ENCODE measurements at regions not wholly inside any gene's neighbourhood (a gene's known extent, or its start where the extent isn't known, plus 50 kb on each side); places are given as distances from the start of the nearest gene placed in this dataset.
"Not testable (repeated sequence)": the region's sequence is repeated elsewhere in the genome, so short reads cannot be mapped to it uniquely, and the experiment has no call there.

DNA sequence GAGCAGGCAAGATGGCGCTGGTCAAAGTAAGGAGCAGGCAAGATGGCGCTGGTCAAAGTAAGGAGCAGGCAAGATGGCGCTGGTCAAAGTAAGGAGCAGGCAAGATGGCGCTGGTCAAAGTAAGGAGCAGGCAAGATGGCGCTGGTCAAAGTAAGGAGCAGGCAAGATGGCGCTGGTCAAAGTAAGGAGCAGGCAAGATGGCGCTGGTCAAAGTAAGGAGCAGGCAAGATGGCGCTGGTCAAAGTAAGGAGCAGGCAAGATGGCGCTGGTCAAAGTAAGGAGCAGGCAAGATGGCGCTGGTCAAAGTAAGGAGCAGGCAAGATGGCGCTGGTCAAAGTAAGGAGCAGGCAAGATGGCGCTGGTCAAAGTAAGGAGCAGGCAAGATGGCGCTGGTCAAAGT is 382.7 kb downstream of the GLRX3 start:
- not testable (repeated sequence) for DNase-seq

DNA sequence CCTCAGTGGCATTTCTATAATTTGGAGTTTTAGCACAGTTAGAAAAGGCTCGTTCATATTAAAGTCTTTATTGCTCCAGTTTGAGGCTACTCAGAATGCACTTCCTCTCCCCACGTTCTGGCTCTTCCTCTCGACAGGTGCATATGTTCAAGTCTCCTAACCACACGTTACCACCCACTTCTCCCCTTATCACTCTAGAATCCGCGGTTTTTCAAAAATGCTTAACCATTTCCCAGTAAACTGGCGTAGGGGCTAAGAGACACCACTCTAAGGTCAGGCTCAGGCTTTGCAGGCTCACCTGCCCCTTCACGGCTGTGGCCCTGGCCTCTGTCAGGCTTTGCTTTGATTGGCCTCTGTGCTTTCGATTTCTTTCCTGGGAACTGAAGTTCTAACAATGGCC is 383.6 kb downstream of the GLRX3 start:
- no peak for DNase-seq

DNA sequence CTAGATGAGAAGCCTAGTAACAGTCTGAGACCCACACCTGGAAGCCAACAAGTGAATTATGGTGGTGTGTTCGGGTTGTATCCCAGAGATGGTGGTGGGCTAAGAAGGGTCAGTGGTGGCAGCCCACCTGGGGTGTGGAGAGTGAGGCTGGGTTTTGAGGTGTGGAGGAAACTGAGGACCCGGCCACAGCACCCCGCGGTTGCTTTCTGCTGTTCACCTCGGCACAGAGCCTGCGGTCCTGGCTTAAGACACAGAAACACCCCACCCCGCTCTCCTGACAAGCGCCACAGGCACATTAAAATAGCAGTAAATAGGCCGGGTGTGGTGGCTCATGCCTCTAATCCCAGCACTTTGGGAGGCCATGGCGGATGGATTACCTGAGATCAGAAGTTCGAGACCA is 395.1 kb downstream of the GLRX3 start:
- DNase-seq = no peak

DNA sequence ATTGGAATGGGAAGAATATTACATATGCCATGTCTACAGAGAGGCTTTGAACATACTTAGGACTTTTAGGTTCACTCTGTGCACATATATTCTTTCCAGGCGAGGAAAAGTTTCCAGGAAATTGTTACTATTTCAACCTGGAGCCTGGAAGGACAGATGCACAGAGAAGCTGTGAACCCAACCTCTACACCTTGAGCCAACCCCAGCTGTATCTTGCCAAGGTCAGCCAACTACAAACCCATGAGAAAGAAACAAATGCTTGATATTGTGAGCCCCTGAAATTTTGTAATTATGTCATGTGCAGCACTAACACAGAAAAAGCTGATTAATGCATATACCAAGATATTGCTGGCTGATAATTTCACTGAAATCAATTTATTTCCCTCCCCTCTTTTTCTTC is 404.9 kb downstream of the GLRX3 start:
- no peak for DNase-seq

DNA sequence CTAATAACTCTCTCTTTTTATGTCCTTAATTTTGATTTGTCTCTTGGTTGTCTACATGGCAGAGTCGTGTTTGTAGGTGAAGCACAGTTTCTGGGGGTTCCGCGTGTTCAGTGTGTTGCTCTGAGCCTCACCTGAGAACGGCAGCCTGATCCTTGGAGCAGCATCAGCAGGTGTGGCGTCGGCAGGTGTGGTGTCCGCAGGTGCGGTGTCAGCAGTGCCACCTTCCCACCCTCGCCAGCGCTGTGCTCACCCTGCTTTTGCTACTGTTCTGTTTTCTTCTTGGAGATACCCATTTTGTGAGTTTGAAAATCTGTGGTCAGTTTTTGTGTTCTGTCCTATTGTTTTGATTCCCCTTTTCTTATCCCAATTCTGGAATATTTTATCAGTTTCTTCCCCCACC is 406.6 kb downstream of the GLRX3 start:
- no peak for DNase-seq

DNA sequence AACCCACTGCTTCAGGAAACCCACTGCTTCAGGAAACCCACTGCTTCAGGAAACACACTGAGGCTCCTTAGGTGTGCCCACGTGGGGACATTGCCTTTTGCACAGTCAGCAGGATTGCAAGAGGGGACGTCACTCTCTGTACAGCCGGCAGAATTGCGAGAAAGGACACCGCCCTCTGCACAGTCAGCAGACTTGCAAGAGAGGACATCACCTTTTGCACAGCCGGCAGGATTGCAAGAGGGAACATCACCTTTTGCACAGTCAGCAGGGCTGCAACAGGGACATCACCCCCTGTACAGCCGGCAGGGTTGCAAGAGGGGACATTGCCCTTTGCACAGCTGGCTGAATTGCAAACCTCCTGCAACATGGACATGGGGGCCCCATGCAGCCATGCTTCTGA is 407.6 kb downstream of the GLRX3 start:
- DNase-seq = no peak

DNA sequence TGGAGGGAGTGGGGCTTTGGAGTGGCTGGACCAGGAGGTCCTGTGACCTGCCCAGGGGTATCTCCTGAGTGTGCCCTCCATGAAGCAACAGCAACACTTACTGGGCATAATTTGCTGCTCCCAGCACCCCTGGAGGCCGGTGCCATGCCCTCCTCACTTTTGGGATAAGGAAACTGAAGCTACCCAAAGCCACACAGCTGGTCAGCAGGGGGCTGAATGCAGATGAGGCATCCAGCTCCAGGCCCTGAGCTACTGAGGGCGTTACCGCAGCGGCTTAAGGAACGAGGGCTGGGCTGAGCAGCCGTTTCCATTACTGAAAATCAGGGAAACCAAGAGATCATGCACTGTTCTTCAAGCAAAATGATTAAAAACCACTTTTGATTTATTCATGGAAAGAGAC is 408.9 kb downstream of the GLRX3 start:
- DNase-seq = no peak

DNA sequence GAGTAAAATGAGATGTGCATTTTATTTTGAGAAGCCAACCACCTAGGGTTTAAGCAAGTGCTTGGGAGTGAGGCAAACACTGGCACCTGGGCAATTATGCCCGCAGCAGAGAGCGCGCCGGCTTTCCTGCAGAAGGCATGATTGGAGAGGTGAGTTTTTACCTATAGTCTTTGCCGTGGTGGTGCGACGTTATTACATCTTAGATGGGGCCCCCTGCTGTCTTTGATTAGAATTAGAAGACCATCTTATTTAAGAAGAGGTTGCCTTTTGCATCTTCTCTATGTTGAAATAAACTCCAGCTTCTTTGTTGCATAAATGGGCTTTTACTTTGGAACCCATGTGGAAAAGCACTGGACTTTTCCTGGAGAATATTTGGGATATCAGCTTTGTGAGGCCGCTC is 409.5 kb downstream of the GLRX3 start:
- no peak for DNase-seq

DNA sequence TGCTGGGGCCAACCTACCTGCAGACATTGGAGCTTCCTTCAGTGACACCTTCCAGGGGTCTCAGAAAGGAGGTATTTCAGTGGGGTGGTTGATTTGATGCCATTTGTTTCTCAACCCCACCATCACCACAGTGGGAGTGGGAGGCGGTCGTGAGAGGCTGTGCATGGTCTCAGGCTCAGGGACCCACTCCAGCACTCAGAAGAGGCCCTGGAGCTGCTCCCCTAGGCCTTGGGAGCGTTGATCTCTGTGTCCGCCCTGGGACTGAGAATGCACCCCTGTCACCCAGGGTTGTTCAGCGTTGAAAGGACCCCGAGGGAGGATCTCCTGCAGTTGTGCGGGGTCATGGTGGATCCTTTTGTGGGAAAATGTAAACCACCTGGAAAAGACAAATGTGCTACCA is 410.6 kb downstream of the GLRX3 start:
- DNase-seq = no peak

DNA sequence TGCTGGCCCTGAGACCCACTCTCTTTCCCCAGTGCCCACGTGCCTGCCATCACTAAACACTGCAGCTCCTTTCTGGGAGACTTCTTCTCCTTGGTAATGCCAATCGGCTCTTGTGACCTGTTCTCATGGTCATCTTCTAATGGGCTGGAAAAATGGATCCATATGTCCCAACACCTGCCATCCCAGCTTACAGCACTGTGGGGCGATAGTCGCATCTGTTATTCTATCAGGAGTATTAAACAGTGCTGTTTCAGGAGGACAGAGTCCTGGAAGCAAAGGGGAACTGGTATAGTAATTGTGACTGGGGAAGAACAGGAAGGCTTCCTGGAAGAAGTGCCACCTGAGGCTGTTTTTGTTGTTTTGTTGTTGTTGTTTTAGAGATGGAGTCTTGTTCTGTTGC is 411.2 kb downstream of the GLRX3 start:
- DNase-seq = no peak

DNA sequence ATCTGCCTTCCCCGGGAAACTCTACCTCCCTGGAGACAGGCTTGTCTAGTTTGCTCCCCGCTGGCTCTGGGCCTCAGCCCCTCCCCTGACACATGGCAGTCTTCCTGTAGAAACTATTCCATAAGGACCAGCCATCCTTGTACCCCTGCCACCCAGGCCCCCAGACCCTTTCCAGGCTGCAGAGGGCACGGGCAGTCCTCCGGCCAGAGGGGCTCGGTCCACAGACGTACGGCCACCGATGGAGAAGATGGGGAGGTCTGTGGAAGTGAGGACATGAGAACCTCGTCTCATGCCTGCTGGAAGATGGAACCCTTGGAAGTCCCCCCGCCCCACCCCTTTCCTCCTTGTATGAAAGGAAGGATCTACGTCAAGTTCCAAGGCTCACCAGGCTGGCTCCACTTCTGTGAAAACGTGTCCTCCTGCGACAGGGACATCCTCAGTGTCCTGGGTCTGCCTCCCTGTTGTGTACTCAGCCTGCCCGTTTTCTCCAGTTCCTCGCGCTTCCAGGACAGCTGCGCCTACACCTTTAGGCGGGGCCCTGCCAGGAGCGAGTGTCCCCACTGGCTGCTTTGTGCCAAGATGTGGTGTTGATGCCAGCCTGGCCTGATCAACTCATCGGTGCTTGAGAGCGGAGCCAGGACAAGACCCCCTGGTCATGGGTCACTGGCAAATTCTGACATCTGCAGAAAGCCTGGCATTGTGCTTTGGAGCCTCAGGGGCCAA is 414.9 kb downstream of the GLRX3 start:
- DNase-seq = no peak

DNA sequence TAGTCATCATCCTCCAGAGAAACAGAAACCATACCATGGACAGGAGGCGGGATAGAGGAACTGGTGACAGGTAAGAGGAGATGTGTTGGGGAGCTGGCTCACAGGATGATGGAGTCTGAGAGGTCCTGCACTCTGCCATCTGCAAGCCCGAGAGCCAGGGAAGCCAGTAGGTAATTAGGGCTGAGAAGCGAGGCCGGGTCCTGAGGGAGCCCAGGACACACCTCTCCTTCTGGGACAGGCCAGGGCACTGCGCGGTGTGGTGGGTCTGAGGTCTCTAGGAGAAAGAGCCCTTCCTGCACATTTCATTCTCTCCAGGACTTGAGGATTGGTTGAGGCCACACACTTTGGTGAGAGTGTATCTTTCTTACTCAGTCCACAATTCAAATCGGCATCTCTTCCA is 415.5 kb downstream of the GLRX3 start:
- no peak for DNase-seq

DNA sequence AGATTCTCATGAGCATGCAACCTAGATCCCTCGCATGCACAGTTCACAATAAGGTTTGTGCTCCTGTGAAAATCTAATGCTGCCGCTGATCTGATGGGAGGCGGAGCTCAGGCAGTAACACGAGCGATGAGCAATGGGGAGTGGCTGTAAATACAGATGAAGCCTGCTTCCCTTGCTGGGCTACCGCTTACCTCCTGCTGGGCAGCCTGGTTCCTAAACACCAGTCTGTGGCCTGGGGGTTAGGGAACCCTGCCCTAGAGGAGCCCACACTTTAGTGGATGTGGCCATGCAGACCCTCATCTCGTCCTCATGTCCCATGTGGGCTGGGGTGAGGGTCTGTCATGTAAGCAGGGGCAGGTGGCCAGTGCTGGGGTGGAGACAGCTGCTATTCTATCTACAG is 417.6 kb downstream of the GLRX3 start:
- DNase-seq = no peak

DNA sequence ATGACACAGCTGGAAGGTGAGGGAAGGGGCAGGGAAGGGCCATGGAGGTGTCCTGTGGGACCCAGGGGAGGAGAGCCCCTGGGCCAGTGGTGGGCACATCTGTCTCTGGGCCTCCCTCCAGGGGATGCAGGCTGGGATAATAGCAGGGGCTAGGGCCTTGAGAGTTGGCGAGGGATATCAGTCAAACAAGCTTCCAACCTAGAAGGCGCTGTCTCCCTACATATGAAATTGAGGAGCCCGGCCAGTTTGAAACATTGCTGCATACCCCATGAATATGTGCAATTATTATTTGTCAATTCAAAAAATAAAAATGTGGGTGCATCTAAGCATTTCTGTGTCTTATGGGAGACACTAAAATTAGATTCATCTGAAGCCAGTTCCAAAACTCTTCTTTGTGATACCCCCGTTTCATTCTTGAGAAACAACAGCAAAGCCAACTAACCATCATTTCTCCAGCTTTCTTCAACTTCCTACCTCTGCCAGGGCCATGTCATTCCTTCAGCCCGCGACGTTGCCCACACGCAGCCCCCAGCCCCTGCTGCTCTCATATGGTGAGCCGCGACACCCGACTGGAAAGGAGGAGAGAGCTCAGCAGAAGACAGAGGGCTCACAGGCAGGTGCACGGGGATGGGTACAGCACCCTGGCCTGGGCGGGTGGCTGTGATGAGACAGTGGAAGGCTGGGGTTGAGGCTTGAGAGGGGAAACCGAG is 418.7 kb downstream of the GLRX3 start:
- DNase-seq = no peak

DNA sequence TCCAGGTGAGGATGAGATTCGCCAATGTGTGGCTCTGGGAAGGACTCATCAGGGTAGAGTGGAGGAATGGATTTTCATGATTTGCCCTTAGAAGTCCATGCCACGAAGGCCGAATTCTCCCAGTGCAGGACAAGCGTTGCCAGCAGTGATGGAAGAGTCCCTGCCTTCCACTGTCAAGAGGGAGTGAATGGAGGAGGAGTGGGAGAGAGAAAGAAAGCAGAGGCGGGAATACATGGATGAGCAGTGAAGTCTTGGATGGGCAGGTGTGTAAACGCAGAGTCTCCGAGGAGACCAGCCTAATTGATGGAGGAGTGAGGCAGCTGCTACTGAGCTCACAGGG is 419.2 kb downstream of the GLRX3 start:
- no peak for DNase-seq

DNA sequence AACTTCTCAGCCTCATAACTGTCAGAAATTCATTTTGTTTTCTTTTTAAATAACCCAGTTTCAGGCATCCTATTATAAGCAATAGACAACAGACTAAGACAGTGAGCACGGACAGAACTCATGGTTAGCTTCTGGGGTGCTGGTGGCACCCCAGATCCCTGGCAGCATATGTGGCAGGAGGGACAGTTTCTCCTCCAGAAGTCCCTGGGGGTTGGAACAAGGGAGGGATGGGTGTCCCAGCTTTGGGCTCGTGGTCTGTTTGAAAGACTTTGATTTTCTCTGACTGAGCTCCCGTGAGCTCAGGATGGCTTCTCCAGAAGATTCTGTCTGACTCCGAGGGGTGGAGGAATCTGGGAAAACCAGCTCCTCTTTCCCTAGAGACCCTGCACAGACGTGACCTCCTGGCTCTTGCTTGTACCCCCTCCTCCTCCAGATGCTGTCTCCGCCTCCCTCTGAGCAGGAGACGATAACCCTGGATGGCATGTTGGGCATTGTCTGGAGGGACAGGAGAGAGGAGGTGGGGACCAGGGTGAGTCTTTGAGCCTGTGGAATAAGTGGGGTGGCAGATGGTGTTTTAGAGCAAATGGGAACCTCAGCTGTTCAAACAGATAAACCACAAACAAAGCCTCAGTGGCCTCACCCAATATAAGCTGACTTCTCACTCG is 421.1 kb downstream of the GLRX3 start:
- DNase-seq = no peak

DNA sequence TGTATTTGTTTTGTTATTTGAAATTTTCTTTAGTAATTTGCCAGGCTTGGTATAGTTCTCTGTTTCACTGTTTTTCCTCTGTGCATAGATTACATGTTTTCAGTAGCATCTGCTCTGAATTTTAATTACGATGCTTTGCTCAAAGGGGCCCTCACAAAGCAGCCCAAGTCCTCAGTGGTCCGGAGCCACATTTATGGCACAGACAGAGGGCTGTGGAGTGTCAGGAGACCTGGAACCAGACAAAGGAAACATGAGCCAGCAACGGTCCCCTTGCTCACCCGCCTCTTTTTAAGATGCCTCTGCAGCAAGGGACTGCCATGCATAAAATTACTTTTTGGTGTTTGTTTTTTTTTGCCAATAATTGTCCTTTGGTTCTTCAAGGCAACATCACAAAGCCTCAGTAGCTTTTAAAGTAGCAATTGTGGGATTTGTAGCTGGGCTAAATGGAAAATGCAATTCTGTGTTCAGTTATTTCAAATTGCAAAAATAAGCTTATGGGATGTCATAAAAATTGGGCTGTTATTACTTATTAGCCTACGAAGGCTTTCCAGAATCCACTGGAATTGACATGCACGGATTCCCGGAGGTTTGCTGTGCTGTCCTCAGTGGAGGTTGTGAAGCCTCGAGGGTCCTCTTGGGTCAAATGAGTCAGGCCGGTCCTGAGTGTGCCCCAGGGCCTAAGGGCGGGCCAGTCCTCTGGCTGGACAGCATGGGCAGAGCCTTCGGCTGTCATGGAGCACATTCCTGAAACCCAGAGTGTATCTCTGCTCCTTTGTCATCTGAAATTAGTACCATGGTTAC is 422.8 kb downstream of the GLRX3 start:
- no peak for DNase-seq

DNA sequence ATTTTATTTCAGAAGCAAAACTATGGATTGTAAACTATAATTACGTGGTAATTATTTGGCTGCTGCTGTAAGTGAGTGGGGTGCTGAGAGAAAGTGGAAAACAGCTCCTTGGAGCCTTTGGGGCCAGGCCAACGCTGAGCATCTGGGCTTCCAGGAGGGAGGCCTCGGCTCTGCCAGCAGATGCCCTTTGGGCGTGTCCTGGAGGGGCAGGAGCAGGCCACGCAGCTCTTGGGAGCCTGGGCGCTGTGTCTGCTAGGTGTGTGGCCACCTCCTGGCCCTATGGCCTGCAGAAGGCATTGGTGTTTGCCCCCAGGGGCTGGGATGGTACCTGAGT is 423.3 kb downstream of the GLRX3 start:
- no peak for DNase-seq

DNA sequence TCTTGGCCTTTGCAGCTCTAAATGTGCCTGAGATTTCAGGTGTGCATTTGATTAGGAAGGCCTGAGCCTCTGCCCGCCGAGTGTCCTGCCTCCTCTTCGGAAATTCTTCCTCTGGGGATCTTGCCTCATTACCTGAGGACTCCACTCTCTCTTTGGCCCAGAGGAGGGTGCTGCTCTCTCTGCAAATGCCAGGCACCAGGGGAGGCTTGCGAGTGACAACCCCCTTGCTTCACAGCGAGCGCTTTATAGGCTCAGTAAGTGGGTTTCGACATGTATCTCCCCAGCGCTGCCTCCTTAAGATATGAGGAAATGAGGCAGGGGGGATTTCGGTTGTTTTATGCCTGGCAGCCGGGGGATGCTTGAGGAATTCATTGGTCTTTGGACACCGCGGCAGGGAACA is 423.9 kb downstream of the GLRX3 start:
- no peak for DNase-seq

DNA sequence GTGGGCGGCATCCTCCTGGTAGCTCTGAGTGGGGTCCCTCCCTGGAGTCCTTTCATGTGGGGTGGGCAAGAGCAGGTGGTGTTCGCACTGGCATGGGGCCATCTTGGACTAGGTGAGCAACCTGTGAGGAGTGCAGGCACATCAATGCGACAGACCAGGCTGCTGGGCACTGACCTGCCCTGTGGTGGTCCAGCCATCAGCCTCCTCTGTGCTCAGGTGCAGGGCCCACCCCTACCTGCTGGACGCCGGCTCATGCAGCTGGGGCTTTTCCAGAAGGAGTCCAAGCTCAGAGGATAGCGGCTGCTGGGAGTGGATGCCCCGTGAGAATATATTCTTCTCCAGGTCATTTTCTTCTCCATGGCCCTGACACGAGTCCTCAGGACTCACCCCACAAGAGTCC is 424.4 kb downstream of the GLRX3 start:
- DNase-seq = no peak

DNA sequence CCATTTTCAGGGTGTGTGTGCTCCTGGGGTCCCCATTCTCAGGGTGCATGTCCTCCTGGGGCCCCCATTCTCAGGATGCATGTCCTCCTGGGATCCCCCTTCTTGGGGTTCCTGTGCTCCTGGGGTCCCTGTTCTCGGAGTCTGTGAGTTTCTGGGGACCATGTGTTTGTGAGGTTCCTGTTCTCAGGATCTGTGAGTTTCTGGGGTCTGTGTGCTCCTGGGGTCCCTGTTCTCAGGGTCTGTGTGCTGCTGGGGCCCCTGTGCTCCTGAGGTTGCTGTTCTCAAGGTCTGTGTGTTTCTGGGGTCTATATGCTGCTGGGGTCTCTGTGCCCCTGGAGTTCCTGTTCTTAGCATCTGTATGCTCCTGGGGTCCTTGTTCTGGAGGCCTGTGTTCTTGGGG is 425.5 kb downstream of the GLRX3 start:
- DNase-seq = no peak

DNA sequence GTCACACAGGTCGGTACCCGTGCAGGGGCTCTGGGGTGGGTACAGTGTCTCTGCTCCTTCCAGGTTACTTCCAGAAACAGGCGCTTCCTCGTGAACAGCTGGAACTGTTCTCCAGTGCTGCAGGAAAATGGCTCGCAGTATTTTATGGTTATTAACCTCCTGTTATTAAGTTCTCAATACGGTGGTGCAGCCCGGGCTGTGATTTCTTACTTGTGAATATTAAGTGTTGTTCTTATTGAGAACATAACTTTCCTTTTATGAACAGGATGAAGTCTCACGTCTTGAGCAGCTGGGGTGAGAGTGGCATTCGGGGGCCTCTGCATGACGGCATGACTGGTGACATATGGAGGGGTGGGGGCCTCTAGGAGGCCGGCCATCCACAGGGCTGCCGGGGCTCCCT is 430.8 kb downstream of the GLRX3 start:
- no peak for DNase-seq

DNA sequence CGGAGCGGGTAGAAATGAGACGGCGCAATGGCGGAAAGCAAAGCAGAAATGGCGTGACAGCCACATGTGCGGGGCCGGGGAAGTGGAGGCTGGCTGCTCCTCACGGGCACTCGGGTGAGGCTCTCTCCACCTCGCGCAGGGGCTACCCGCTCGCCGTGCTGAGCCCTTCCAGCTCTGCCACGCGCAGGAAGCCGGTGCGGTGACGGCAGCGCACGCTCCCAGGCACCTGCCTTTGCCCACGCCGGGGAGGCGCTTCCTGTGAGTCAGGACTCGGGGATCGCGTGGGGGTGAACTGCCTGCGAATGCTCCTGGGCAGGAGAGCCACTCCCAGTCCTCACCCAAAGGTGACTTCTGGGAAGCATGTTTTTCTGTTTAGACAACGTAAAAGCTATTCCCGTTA is 431.2 kb downstream of the GLRX3 start:
- DNase-seq = no peak

DNA sequence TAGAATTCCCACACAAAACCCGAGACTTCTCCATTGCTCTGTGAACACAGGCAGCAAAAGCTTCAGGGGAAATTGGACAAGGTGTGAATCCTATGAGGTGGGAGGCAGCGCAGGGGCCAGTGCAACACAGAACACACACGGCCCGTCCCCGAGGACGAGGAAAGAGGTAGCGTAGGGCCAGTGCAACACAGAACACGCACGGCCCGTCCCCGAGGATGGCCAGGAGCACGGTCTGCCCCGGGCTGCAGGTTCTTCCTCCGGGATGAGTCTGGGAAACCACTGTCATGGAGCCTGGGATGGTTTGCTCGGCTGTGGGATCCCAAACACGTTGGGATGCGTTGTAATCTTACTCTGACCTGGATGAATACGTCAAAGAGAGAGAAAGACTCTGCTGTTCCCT is 432.1 kb downstream of the GLRX3 start:
- DNase-seq = no peak

Data from stimulated activated CD4-positive, alpha-beta T cell treated with anti-CD3 and anti-CD28 coated beads, Interleukin-2, amount 100 ng/mL, for 24 hours (primary cell).